ENCODE measurements at regions not wholly inside any gene's neighbourhood (a gene's known extent, or its start where the extent isn't known, plus 50 kb on each side); places are given as distances from the start of the nearest gene placed in this dataset.

- no peaks in the 10 kb centered on the region for H3K36me3 ChIP-seq (replicated peaks; ENCODE audit: low read depth, low read length)
- no peaks in the 10 kb centered on the region for H3K79me2 ChIP-seq (ENCODE audit: low read length)
- no peak overlapping the region for H2AFZ ChIP-seq (ENCODE audit: low read depth, low read length)
- TF ChIP-seq CTCF (IDR thresholded peaks at IDR 0.05; ENCODE audit: low read depth, low read length) (no peak), EZH2phosphoT487 (IDR thresholded peaks at IDR 0.05; ENCODE audit: low read depth) (no peak)
- H3K4me2 ChIP-seq (ENCODE audit: low read length), result no peak overlapping the region
- H3K4me3 ChIP-seq (ENCODE audit: low read length), result no peak overlapping the region
- H3K27ac ChIP-seq (ENCODE audit: low read length), result no peak overlapping the region
- H3K4me1 ChIP-seq (ENCODE audit: low read length), result no peaks in the 10 kb centered on the region
- peaks cover 15% of the 10 kb centered on the region; the same call in 1 of the 2 replicates for H3K27me3 ChIP-seq (ENCODE audit: low read depth, low read length)
- H3K9ac ChIP-seq (ENCODE audit: low read length), result no peak overlapping the region
- no peaks in the 10 kb centered on the region for H4K20me1 ChIP-seq (ENCODE audit: insufficient read depth, low read length)
- H3K9me3 ChIP-seq (ENCODE audit: insufficient read depth, low read length), result no peaks in the 10 kb centered on the region
Measured at GRCh38 chr18:74006143-74006542, 141.5 kb downstream of the FBXO15 start.

GRCh38 chr18:74005320-74006109 is 142.1 kb downstream of the FBXO15 start:
- Histone ChIP-seq H3K9ac (ENCODE audit: low read length) (no peak overlapping the region), H3K36me3 (replicated peaks; ENCODE audit: low read depth, low read length) (no peaks in the 10 kb centered on the region), H3K4me2 (ENCODE audit: low read length) (no peak overlapping the region), H3K27ac (ENCODE audit: low read length) (no peak overlapping the region), H3K4me3 (ENCODE audit: low read length) (no peak overlapping the region), H2AFZ (ENCODE audit: low read depth, low read length) (no peak overlapping the region), H3K27me3 (ENCODE audit: low read depth, low read length) (peaks cover 13% of the 10 kb centered on the region; the same call in 1 of the 2 replicates), H3K9me3 (ENCODE audit: insufficient read depth, low read length) (no peaks in the 10 kb centered on the region), H4K20me1 (ENCODE audit: insufficient read depth, low read length) (no peaks in the 10 kb centered on the region), H3K4me1 (ENCODE audit: low read length) (no peaks in the 10 kb centered on the region), H3K79me2 (ENCODE audit: low read length) (no peaks in the 10 kb centered on the region)
- TF ChIP-seq CTCF (IDR thresholded peaks at IDR 0.05; ENCODE audit: low read depth, low read length), result no peak
- no peak for TF ChIP-seq EZH2phosphoT487 (IDR thresholded peaks at IDR 0.05; ENCODE audit: low read depth)

GRCh38 chr18:73992242-73993022 is 155.2 kb downstream of the FBXO15 start:
- no peaks in the 10 kb centered on the region for H4K20me1 ChIP-seq (ENCODE audit: insufficient read depth, low read length)
- H3K4me3 ChIP-seq (ENCODE audit: low read length), result no peak overlapping the region
- no peak overlapping the region for H3K9ac ChIP-seq (ENCODE audit: low read length)
- TF ChIP-seq EZH2phosphoT487 (IDR thresholded peaks at IDR 0.05; ENCODE audit: low read depth), result no peak
- TF ChIP-seq CTCF (IDR thresholded peaks at IDR 0.05; ENCODE audit: low read depth, low read length), result no peak
- H3K27ac ChIP-seq (ENCODE audit: low read length), result no peak overlapping the region
- no peak overlapping the region for H3K4me2 ChIP-seq (ENCODE audit: low read length)
- no peak overlapping the region; the same call in 1 of the 2 replicates for H2AFZ ChIP-seq (ENCODE audit: low read depth, low read length)
- H3K36me3 ChIP-seq (replicated peaks; ENCODE audit: low read depth, low read length), result no peaks in the 10 kb centered on the region
- H3K79me2 ChIP-seq (ENCODE audit: low read length), result no peaks in the 10 kb centered on the region
- no peaks in the 10 kb centered on the region for H3K27me3 ChIP-seq (ENCODE audit: low read depth, low read length)
- no peaks in the 10 kb centered on the region for H3K4me1 ChIP-seq (ENCODE audit: low read length)
- peaks cover 3% of the 10 kb centered on the region for H3K9me3 ChIP-seq (ENCODE audit: insufficient read depth, low read length)

- H3K4me3 ChIP-seq (ENCODE audit: low read length), result no peak overlapping the region
- no peak overlapping the region for H3K27ac ChIP-seq (ENCODE audit: low read length)
- peaks cover 4% of the 10 kb centered on the region for H3K9me3 ChIP-seq (ENCODE audit: insufficient read depth, low read length)
- no peaks in the 10 kb centered on the region for H3K27me3 ChIP-seq (ENCODE audit: low read depth, low read length)
- no peaks in the 10 kb centered on the region for H4K20me1 ChIP-seq (ENCODE audit: insufficient read depth, low read length)
- H3K36me3 ChIP-seq (replicated peaks; ENCODE audit: low read depth, low read length), result no peaks in the 10 kb centered on the region
- no peak overlapping the region for H2AFZ ChIP-seq (ENCODE audit: low read depth, low read length)
- no peak for TF ChIP-seq EZH2phosphoT487 (IDR thresholded peaks at IDR 0.05; ENCODE audit: low read depth)
- TF ChIP-seq CTCF (IDR thresholded peaks at IDR 0.05; ENCODE audit: low read depth, low read length), result no peak
- no peak overlapping the region for H3K4me2 ChIP-seq (ENCODE audit: low read length)
- no peaks in the 10 kb centered on the region for H3K4me1 ChIP-seq (ENCODE audit: low read length)
- H3K9ac ChIP-seq (ENCODE audit: low read length), result no peak overlapping the region
- no peaks in the 10 kb centered on the region for H3K79me2 ChIP-seq (ENCODE audit: low read length)
Measured at GRCh38 chr18:73991570-73991969, 156.1 kb downstream of the FBXO15 start.

Data from OCI-LY3 (cell line).